HEK293 (cell line): ENCODE measurements at regions not wholly inside any gene's neighbourhood (a gene's known extent, or its start where the extent isn't known, plus 50 kb on each side); places are given as distances from the start of the nearest gene placed in this dataset.

Experiments
- ZBTB48 ChIP-seq: fragments of 450-650 bp; formaldehyde crosslinking; IDR thresholded peaks from 2 replicates; pipeline ENCODE4 v1.5.1; 2016; ENCODE audit warnings: missing biosample characterization, missing genetic modification characterization
- ZNF623 ChIP-seq: fragments of 450-650 bp; formaldehyde crosslinking; IDR thresholded peaks from 2 replicates; pipeline ENCODE4 v1.5.1; 2016; ENCODE audit warnings: missing biosample characterization, missing genetic modification characterization
- ZNF792 ChIP-seq: fragments of 450-650 bp; formaldehyde crosslinking; IDR thresholded peaks from 2 replicates; pipeline ENCODE4 v1.5.1; 2016; ENCODE audit warnings: missing biosample characterization, missing genetic modification characterization
- TF ChIP-seq, protein P1 (sequence below): fragments of 450-650 bp; formaldehyde crosslinking; IDR thresholded peaks from 2 replicates; pipeline ENCODE4 v1.5.1; 2016; ENCODE audit warnings: missing biosample characterization, missing genetic modification characterization
- TF ChIP-seq, protein P2 (sequence below): fragments of 450-650 bp; formaldehyde crosslinking; IDR thresholded peaks from 2 replicates; pipeline ENCODE4 v1.5.1; 2017; ENCODE audit warnings: missing biosample characterization, missing genetic modification characterization
- TF ChIP-seq, protein P3 (sequence below): IDR thresholded peaks from 2 replicates; pipeline ENCODE4 v1.6.1; 2011; ENCODE audit warnings: mild to moderate bottlenecking, low read depth, low read length, borderline replicate concordance
- TF ChIP-seq, protein P4 (sequence below): fragments of 450-650 bp; formaldehyde crosslinking; IDR thresholded peaks from 2 replicates; pipeline ENCODE4 v1.5.1; 2016; ENCODE audit warnings: missing biosample characterization, missing genetic modification characterization
- TF ChIP-seq, protein P5 (sequence below): fragments of 450-650 bp; formaldehyde crosslinking; IDR thresholded peaks from 2 replicates; pipeline ENCODE4 v1.5.1; 2016; ENCODE audit warnings: missing biosample characterization, missing genetic modification characterization
- TF ChIP-seq, protein P6 (sequence below): fragments of 450-650 bp; formaldehyde crosslinking; IDR thresholded peaks from 2 replicates; pipeline ENCODE4 v1.5.1; 2016; ENCODE audit warnings: missing biosample characterization, missing genetic modification characterization

DNA sequence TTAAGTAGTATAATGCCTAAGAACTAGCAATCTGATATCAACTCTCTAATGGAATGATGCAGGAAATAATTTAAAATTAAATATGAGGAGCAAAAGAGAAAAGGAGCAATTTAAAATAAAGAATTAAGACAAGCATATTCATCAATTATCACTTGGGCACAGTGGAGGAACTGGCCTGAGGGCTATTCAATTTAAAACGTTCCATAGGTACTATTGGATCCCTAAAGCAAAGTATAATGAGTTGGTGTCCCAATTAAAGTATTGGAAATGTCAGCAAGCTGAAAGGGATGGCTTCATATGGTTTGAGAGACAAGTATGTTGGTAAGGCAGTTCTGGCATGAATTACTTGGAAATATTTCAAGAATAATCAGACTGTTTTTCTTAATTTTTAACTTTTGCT, 2064.1 kb upstream of the TENM3 start:
- TF ChIP-seq, protein P1, sequence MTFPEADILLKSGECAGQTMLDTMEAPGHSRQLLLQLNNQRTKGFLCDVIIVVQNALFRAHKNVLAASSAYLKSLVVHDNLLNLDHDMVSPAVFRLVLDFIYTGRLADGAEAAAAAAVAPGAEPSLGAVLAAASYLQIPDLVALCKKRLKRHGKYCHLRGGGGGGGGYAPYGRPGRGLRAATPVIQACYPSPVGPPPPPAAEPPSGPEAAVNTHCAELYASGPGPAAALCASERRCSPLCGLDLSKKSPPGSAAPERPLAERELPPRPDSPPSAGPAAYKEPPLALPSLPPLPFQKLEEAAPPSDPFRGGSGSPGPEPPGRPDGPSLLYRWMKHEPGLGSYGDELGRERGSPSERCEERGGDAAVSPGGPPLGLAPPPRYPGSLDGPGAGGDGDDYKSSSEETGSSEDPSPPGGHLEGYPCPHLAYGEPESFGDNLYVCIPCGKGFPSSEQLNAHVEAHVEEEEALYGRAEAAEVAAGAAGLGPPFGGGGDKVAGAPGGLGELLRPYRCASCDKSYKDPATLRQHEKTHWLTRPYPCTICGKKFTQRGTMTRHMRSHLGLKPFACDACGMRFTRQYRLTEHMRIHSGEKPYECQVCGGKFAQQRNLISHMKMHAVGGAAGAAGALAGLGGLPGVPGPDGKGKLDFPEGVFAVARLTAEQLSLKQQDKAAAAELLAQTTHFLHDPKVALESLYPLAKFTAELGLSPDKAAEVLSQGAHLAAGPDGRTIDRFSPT: no peak
- no peak for TF ChIP-seq ZNF623
- no peak for TF ChIP-seq ZNF792
- TF ChIP-seq, protein P2, sequence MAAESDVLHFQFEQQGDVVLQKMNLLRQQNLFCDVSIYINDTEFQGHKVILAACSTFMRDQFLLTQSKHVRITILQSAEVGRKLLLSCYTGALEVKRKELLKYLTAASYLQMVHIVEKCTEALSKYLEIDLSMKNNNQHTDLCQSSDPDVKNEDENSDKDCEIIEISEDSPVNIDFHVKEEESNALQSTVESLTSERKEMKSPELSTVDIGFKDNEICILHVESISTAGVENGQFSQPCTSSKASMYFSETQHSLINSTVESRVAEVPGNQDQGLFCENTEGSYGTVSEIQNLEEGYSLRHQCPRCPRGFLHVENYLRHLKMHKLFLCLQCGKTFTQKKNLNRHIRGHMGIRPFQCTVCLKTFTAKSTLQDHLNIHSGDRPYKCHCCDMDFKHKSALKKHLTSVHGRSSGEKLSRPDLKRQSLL (tag by site-specific recombination): no peak
- TF ChIP-seq, protein P3, sequence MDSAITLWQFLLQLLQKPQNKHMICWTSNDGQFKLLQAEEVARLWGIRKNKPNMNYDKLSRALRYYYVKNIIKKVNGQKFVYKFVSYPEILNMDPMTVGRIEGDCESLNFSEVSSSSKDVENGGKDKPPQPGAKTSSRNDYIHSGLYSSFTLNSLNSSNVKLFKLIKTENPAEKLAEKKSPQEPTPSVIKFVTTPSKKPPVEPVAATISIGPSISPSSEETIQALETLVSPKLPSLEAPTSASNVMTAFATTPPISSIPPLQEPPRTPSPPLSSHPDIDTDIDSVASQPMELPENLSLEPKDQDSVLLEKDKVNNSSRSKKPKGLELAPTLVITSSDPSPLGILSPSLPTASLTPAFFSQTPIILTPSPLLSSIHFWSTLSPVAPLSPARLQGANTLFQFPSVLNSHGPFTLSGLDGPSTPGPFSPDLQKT: no peak
- TF ChIP-seq, protein P4, sequence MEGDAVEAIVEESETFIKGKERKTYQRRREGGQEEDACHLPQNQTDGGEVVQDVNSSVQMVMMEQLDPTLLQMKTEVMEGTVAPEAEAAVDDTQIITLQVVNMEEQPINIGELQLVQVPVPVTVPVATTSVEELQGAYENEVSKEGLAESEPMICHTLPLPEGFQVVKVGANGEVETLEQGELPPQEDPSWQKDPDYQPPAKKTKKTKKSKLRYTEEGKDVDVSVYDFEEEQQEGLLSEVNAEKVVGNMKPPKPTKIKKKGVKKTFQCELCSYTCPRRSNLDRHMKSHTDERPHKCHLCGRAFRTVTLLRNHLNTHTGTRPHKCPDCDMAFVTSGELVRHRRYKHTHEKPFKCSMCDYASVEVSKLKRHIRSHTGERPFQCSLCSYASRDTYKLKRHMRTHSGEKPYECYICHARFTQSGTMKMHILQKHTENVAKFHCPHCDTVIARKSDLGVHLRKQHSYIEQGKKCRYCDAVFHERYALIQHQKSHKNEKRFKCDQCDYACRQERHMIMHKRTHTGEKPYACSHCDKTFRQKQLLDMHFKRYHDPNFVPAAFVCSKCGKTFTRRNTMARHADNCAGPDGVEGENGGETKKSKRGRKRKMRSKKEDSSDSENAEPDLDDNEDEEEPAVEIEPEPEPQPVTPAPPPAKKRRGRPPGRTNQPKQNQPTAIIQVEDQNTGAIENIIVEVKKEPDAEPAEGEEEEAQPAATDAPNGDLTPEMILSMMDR (tag by site-specific recombination): no peak
- TF ChIP-seq, protein P5, sequence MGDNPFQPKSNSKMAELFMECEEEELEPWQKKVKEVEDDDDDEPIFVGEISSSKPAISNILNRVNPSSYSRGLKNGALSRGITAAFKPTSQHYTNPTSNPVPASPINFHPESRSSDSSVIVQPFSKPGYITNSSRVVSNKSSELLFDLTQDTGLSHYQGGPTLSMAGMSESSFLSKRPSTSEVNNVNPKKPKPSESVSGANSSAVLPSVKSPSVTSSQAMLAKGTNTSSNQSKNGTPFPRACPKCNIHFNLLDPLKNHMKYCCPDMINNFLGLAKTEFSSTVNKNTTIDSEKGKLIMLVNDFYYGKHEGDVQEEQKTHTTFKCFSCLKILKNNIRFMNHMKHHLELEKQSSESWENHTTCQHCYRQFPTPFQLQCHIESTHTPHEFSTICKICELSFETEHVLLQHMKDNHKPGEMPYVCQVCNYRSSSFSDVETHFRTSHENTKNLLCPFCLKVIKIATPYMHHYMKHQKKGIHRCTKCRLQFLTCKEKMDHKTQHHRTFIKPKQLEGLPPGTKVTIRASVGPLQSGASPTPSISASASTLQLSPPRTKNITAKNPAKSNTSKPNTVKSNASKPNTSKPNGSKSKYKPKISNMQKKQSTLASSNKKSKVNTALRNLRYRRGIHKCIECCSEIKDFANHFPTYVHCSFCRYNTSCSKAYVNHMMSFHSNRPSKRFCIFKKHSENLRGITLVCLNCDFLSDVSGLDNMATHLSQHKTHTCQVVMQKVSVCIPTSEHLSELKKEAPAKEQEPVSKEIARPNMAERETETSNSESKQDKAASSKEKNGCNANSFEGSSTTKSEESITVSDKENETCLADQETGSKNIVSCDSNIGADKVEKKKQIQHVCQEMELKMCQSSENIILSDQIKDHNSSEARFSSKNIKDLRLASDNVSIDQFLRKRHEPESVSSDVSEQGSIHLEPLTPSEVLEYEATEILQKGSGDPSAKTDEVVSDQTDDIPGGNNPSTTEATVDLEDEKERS: no peak
- TF ChIP-seq, protein P6, sequence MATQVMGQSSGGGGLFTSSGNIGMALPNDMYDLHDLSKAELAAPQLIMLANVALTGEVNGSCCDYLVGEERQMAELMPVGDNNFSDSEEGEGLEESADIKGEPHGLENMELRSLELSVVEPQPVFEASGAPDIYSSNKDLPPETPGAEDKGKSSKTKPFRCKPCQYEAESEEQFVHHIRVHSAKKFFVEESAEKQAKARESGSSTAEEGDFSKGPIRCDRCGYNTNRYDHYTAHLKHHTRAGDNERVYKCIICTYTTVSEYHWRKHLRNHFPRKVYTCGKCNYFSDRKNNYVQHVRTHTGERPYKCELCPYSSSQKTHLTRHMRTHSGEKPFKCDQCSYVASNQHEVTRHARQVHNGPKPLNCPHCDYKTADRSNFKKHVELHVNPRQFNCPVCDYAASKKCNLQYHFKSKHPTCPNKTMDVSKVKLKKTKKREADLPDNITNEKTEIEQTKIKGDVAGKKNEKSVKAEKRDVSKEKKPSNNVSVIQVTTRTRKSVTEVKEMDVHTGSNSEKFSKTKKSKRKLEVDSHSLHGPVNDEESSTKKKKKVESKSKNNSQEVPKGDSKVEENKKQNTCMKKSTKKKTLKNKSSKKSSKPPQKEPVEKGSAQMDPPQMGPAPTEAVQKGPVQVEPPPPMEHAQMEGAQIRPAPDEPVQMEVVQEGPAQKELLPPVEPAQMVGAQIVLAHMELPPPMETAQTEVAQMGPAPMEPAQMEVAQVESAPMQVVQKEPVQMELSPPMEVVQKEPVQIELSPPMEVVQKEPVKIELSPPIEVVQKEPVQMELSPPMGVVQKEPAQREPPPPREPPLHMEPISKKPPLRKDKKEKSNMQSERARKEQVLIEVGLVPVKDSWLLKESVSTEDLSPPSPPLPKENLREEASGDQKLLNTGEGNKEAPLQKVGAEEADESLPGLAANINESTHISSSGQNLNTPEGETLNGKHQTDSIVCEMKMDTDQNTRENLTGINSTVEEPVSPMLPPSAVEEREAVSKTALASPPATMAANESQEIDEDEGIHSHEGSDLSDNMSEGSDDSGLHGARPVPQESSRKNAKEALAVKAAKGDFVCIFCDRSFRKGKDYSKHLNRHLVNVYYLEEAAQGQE (tag by site-specific recombination): no peak
- TF ChIP-seq ZBTB48: no peak
